Common myeloid progenitor, CD34-positive (primary cell): ENCODE measurements at regions not wholly inside any gene's neighbourhood (a gene's known extent, or its start where the extent isn't known, plus 50 kb on each side); places are given as distances from the start of the nearest gene placed in this dataset.
"Not testable (repeated sequence)": the region's sequence is repeated elsewhere in the genome, so short reads cannot be mapped to it uniquely, and the experiment has no call there.

ENCODE experiments used
- CTCF ChIA-PET: fragments of 350-600 bp; sonication (Branson Sonifier 250); formaldehyde crosslinking; loops from one replicate; lab custom pipeline; 2021; ENCODE audit warnings: antibody characterized with exemption; lab: Charles Lee
- POLR2A ChIA-PET: fragments of 350-600 bp; sonication (Branson Sonifier 250); formaldehyde crosslinking; loops from one replicate; lab custom pipeline; 2021; ENCODE audit warnings: antibody characterized with exemption; lab: Charles Lee
- DNase-seq, 3 donors: peaks; one replicate each; pipeline versions ENCODE4 v3.0.0 to v3.0.0-alpha.2; 2013
- H3K27ac ChIP-seq, 2 experiments: 1 replicate in 1 of 2; 2 replicates in 1 of 2; pipeline ENCODE4 v1.7.0; 2013; ENCODE audit warnings: inconsistent platforms in 2 of 2, low read length in 2 of 2, mild to moderate bottlenecking in 2 of 2, low read depth in 1 of 2, moderate library complexity in 1 of 2; ENCODE audit not compliant: severe bottlenecking in 2 of 2, insufficient read depth in 1 of 2, poor library complexity in 1 of 2
- H3K27me3 ChIP-seq, 5 experiments: replicated peaks in 2 of 5; 1 replicate in 3 of 5; 2 replicates in 2 of 5; pipeline versions ENCODE4 v1.6.1 to v1.7.0; 2013; ENCODE audit warnings: low read length in 4 of 5, mild to moderate bottlenecking in 2 of 5, moderate library complexity in 2 of 5, inconsistent platforms in 1 of 5; ENCODE audit not compliant: insufficient read depth in 5 of 5, control insufficient read depth in 4 of 5
- H3K36me3 ChIP-seq, 4 experiments: 1 replicate in 2 of 4; 2 replicates in 2 of 4; pipeline versions ENCODE4 v1.6.1 to v1.7.0; 2013; ENCODE audit warnings: low read length in 3 of 4, control low read depth in 1 of 4, mild to moderate bottlenecking in 1 of 4; ENCODE audit not compliant: control insufficient read depth in 4 of 4, insufficient read depth in 4 of 4
- H3K4me1 ChIP-seq, 4 experiments: 1 replicate in 3 of 4; 2 replicates in 1 of 4; pipeline versions ENCODE4 v1.6.1 to v1.7.1; 2013; ENCODE audit warnings: low read length in 3 of 4, mild to moderate bottlenecking in 3 of 4, control low read depth in 1 of 4, inconsistent platforms in 1 of 4, moderate library complexity in 1 of 4; ENCODE audit not compliant: control insufficient read depth in 4 of 4, insufficient read depth in 4 of 4; ENCODE audit errors: control extremely low read depth in 1 of 4
- H3K4me3 ChIP-seq, 7 experiments: 1 replicate in 4 of 7; 2 replicates in 3 of 7; pipeline versions ENCODE4 v1.5.1 to v1.7.0; 2013; ENCODE audit warnings: mild to moderate bottlenecking in 7 of 7, low read length in 6 of 7, moderate library complexity in 6 of 7, inconsistent platforms in 2 of 7, low read depth in 2 of 7, control low read depth in 1 of 7; ENCODE audit not compliant: insufficient read depth in 4 of 7, control insufficient read depth in 1 of 7; ENCODE audit errors: extremely low read depth in 1 of 7
- H3K9me3 ChIP-seq, 5 experiments: 1 replicate in 4 of 5; 2 replicates in 1 of 5; pipeline versions ENCODE4 v1.6.1 to v1.7.1; 2013; ENCODE audit warnings: low read length in 4 of 5, mild to moderate bottlenecking in 2 of 5, inconsistent platforms in 1 of 5, low read depth in 1 of 5, moderate library complexity in 1 of 5; ENCODE audit not compliant: control insufficient read depth in 4 of 5, insufficient read depth in 2 of 5; ENCODE audit errors: control extremely low read depth in 1 of 5
- WGBS: methylation state at CpG from one replicate; pipeline ENCODE4 v1.1.5; 2013; ENCODE audit not compliant: insufficient coverage; 5-methylcytosine and 5-hydroxymethylcytosine counted together

GRCh38 chr6:113782636-113783035 lies 74.5 kb upstream of the MARCKS start:
- CTCF ChIA-PET: no interaction called here
- H3K9me3 ChIP-seq: no peaks in the 10 kb centered on the region
- no peaks in the 10 kb centered on the region for H3K4me1 ChIP-seq
- H3K27me3 ChIP-seq: no peaks in the 10 kb centered on the region
- no peak for DNase-seq
- no peak overlapping the region for H3K4me3 ChIP-seq
- no peaks in the 10 kb centered on the region for H3K36me3 ChIP-seq
- POLR2A ChIA-PET: no interaction called here
- H3K27ac ChIP-seq: no peak overlapping the region

GRCh38 chr6:113786168-113786567 lies 71.0 kb upstream of the MARCKS start:
- CTCF ChIA-PET: no interaction called here
- no peak overlapping the region for H3K27ac ChIP-seq
- POLR2A ChIA-PET: no interaction called here
- no peaks in the 10 kb centered on the region for H3K27me3 ChIP-seq
- no peak overlapping the region for H3K4me3 ChIP-seq
- no peaks in the 10 kb centered on the region for H3K4me1 ChIP-seq
- no peaks in the 10 kb centered on the region for H3K9me3 ChIP-seq
- 100% methylated on average over 2 of the region's 2 CpGs for WGBS
- H3K36me3 ChIP-seq: no peaks in the 10 kb centered on the region
- DNase-seq: no peak

GRCh38 chr6:113788586-113788985 lies 68.6 kb upstream of the MARCKS start:
- Histone ChIP-seq H3K36me3 (no peaks in the 10 kb centered on the region), H3K4me1 (peaks cover 0 to 7% (median 0%) of the 10 kb centered on the region in 4 experiments), H3K9me3 (no peaks in the 10 kb centered on the region), H3K4me3 (no peak overlapping the region), H3K27ac (no peak overlapping the region), H3K27me3 (no peaks in the 10 kb centered on the region)
- CTCF ChIA-PET: no interaction called here
- 90% methylated on average over 3 of the region's 4 CpGs for WGBS
- no peak for DNase-seq
- POLR2A ChIA-PET: no interaction called here

- POLR2A ChIA-PET, H3K27ac ChIP-seq, H3K27me3 ChIP-seq, DNase-seq, H3K36me3 ChIP-seq, CTCF ChIA-PET, H3K4me3 ChIP-seq, H3K9me3 ChIP-seq: not testable (repeated sequence)
- peaks cover 0 to 13% (median 0%) of the 10 kb centered on the region in 4 experiments for H3K4me1 ChIP-seq
- WGBS: 100% methylated on average over 1 of the region's 4 CpGs
Measured at GRCh38 chr6:113791225-113791624, 65.9 kb upstream of the MARCKS start.

- H3K27me3 ChIP-seq, H3K36me3 ChIP-seq, CTCF ChIA-PET, H3K4me3 ChIP-seq, POLR2A ChIA-PET, H3K27ac ChIP-seq, H3K9me3 ChIP-seq: not testable (repeated sequence)
- H3K4me1 ChIP-seq: peaks cover 0 to 14% (median 0%) of the 10 kb centered on the region in 4 experiments
- peak in 2 of 3 donors; percentile 22 to 55 for DNase-seq
- no CpG with 5 or more reads among the region's 4 CpGs for WGBS
Measured at GRCh38 chr6:113795371-113795770, 61.8 kb upstream of the MARCKS start.

GRCh38 chr6:113796038-113796437 lies 61.1 kb upstream of the MARCKS start:
- no peaks in the 10 kb centered on the region for H3K27me3 ChIP-seq
- H3K27ac ChIP-seq: no peak overlapping the region
- H3K4me3 ChIP-seq: no peak overlapping the region
- peaks cover 0 to 7% (median 1%) of the 10 kb centered on the region in 5 experiments for H3K9me3 ChIP-seq
- no peaks in the 10 kb centered on the region for H3K36me3 ChIP-seq
- peaks cover 0 to 14% (median 0%) of the 10 kb centered on the region in 4 experiments for H3K4me1 ChIP-seq
- no peak for DNase-seq
- CTCF ChIA-PET: no interaction called here
- POLR2A ChIA-PET: no interaction called here

- CTCF ChIA-PET: no interaction called here
- H3K36me3 ChIP-seq: no peaks in the 10 kb centered on the region
- POLR2A ChIA-PET: no interaction called here
- H3K4me3 ChIP-seq: no peak overlapping the region
- no peaks in the 10 kb centered on the region for H3K27me3 ChIP-seq
- H3K4me1 ChIP-seq: peaks cover 0 to 7% (median 1%) of the 10 kb centered on the region in 4 experiments
- no peaks in the 10 kb centered on the region for H3K9me3 ChIP-seq
- no peak for DNase-seq
- H3K27ac ChIP-seq: no peak overlapping the region
Measured at GRCh38 chr6:113802779-113803178, 54.4 kb upstream of the MARCKS start.
